Gastrocnemius medialis (tissue), 4 donors: ENCODE measurements at regions not wholly inside any gene's neighbourhood (a gene's known extent, or its start where the extent isn't known, plus 50 kb on each side); places are given as distances from the start of the nearest gene placed in this dataset.

Source experiments
- CTCF ChIP-seq, 5 experiments: fragments of 450-650 bp in 3 of 5; fragments of 200-600 bp in 2 of 5; sonication (generic) in 2 of 5; IDR thresholded peaks in 4 of 5; conservative IDR thresholded peaks in 1 of 5; 1 replicate in 4 of 5; 2 replicates in 1 of 5; pipeline ENCODE4 v1.5.1; 2016 to 2019; ENCODE audit warnings: antibody characterized with exemption in 5 of 5, mild to moderate bottlenecking in 3 of 5, moderate library complexity in 3 of 5
- POLR2A ChIP-seq, 2 donors: fragments of 450-650 bp; IDR thresholded peaks; one replicate each; pipeline ENCODE4 v1.6.1; 2017; ENCODE audit warnings: antibody characterized with exemption in 2 of 2, mild to moderate bottlenecking in 2 of 2, moderate library complexity in 2 of 2

GRCh38 chr15:47877836-47878235 lies 160.5 kb downstream of the SEMA6D start:
- TF ChIP-seq CTCF (IDR thresholded peaks at IDR 0.05 in 4 of 5, conservative IDR thresholded peaks at IDR 0.05 in 1 of 5) (no peak), POLR2A (IDR thresholded peaks at IDR 0.05) (no peak)
